Naive thymus-derived CD4-positive, alpha-beta T cell (primary cell): ENCODE measurements at regions not wholly inside any gene's neighbourhood (a gene's known extent, or its start where the extent isn't known, plus 50 kb on each side); places are given as distances from the start of the nearest gene placed in this dataset.

ENCODE experiments used
- ATAC-seq: fragments of 150-1000 bp; cut with Tn5 transposase; 2 replicates; pipeline ENCODE4 v1.10.0; 2021; ENCODE audit warnings: mild to moderate bottlenecking, moderate library complexity
- CTCF ChIA-PET: fragments of 350-600 bp; sonication (Branson Sonifier 250); formaldehyde crosslinking; loops from one replicate; lab custom pipeline; 2021; ENCODE audit warnings: antibody characterized with exemption; lab: Charles Lee
- POLR2A ChIA-PET: fragments of 350-600 bp; sonication (Branson Sonifier 250); formaldehyde crosslinking; loops from one replicate; lab custom pipeline; 2021; ENCODE audit warnings: antibody characterized with exemption, inconsistent platforms; lab: Charles Lee
- DNase-seq, 9 donors: peaks; one replicate each; pipeline versions ENCODE4 v3.0.0 to v3.0.0-alpha.2; 2020 to 2022; ENCODE audit warnings: mixed read lengths in 1 of 9
- H3K27ac ChIP-seq: one replicate; pipeline ENCODE4 v1.7.0; 2013; ENCODE audit warnings: mild to moderate bottlenecking, low read depth, low read length, moderate library complexity
- H3K27me3 ChIP-seq, 2 donors: one replicate each; pipeline ENCODE4 v1.7.0; 2013; ENCODE audit warnings: low read length in 2 of 2, mild to moderate bottlenecking in 2 of 2, moderate library complexity in 2 of 2; ENCODE audit not compliant: control insufficient read depth in 2 of 2, insufficient read depth in 2 of 2
- H3K36me3 ChIP-seq, 3 experiments: 1 replicate in 2 of 3; 2 replicates in 1 of 3; pipeline ENCODE4 v1.7.0; 2013; ENCODE audit warnings: low read length in 3 of 3, mild to moderate bottlenecking in 3 of 3, moderate library complexity in 1 of 3; ENCODE audit not compliant: insufficient read depth in 3 of 3, control insufficient read depth in 2 of 3
- H3K4me1 ChIP-seq, 2 donors: one replicate each; pipeline ENCODE4 v1.7.0; 2013; ENCODE audit warnings: low read length in 2 of 2, mild to moderate bottlenecking in 2 of 2, moderate library complexity in 1 of 2; ENCODE audit not compliant: control insufficient read depth in 2 of 2, insufficient read depth in 2 of 2
- H3K4me3 ChIP-seq: 2 replicates; pipeline ENCODE4 v1.7.0; 2013; ENCODE audit warnings: mild to moderate bottlenecking, low read length
- H3K9me3 ChIP-seq, 3 experiments: 1 replicate in 2 of 3; 2 replicates in 1 of 3; pipeline ENCODE4 v1.7.0; 2013; ENCODE audit warnings: low read length in 3 of 3; ENCODE audit not compliant: control insufficient read depth in 2 of 3
- H3K27ac Mint-ChIP-seq, 9 donors: one replicate each; pipeline ENCODE4 v1.8.0; 2020 to 2022; ENCODE audit warnings: mixed read lengths in 9 of 9, mild to moderate bottlenecking in 8 of 9, moderate library complexity in 5 of 9, inconsistent platforms in 2 of 9
- H3K27me3 Mint-ChIP-seq, 5 donors: one replicate each; pipeline ENCODE4 v1.8.0; 2021 to 2022; ENCODE audit warnings: mixed read lengths in 5 of 5, mild to moderate bottlenecking in 1 of 5
- H3K36me3 Mint-ChIP-seq, 5 donors: one replicate each; pipeline ENCODE4 v1.8.0; 2020 to 2022; ENCODE audit warnings: mixed read lengths in 5 of 5, mild to moderate bottlenecking in 3 of 5, inconsistent platforms in 1 of 5
- H3K4me1 Mint-ChIP-seq, 7 donors: one replicate each; pipeline ENCODE4 v1.8.0; 2020 to 2022; ENCODE audit warnings: mixed read lengths in 7 of 7, mild to moderate bottlenecking in 3 of 7, inconsistent platforms in 1 of 7
- H3K4me3 Mint-ChIP-seq, 10 donors: one replicate each; pipeline ENCODE4 v1.8.0; 2020 to 2022; ENCODE audit warnings: mild to moderate bottlenecking in 10 of 10, mixed read lengths in 10 of 10, moderate library complexity in 6 of 10, inconsistent platforms in 2 of 10
- H3K9me3 Mint-ChIP-seq, 11 donors: one replicate each; pipeline ENCODE4 v1.8.0; 2020 to 2022; ENCODE audit warnings: mixed read lengths in 11 of 11, mild to moderate bottlenecking in 4 of 11, inconsistent platforms in 1 of 11, moderate library complexity in 1 of 11
- intact Hi-C, 2 donors: fragments of 100-400 bp; cut with micrococcal nuclease; formaldehyde crosslinking; loops; one replicate each; pipeline ENCODE4 v1.15.1; 2023

- peaks cover 0 to 15% (median 5%) of the 10 kb centered on the region in 7 donors for H3K4me1 Mint-ChIP-seq
- Histone ChIP-seq H3K4me1 (no peaks in the 10 kb centered on the region), H3K4me3 (no peak overlapping the region), H3K36me3 (no peaks in the 10 kb centered on the region), H3K27me3 (no peaks in the 10 kb centered on the region), H3K9me3 (no peaks in the 10 kb centered on the region), H3K27ac (no peak overlapping the region)
- no peak overlapping the region for H3K4me3 Mint-ChIP-seq
- POLR2A ChIA-PET = no interaction called here
- H3K27me3 Mint-ChIP-seq = no peaks in the 10 kb centered on the region
- no peak for DNase-seq
- H3K9me3 Mint-ChIP-seq = peaks cover 0 to 1% (median 0%) of the 10 kb centered on the region in 11 donors
- no peaks in the 10 kb centered on the region for H3K36me3 Mint-ChIP-seq
- CTCF ChIA-PET = no interaction called here
- intact Hi-C loops = no loop called here
- H3K27ac Mint-ChIP-seq = peak overlapping the region in 1 of 9 donors; percentile 26
- ATAC-seq = no peak
Measured at GRCh38 chr18:14922965-14923565, 175.1 kb downstream of the ANKRD30B start.

DNA sequence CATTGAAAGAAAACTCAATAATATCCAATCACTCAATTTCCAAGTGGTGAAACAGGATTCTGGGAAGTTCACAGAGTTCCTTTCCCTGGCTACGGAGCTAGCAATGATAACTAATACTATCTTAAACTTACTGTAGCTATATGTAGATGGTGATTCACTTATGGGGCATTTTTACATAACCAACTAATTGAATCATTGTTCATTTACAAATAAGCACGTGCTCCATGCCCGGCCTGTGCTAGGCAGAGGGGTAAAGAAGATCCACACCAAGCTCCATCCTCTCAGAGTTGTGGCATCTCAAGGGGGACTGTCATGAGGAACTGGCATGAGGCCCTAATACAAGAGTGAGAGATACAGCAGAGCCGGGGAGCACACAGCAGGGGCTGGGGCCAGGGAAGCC lies 176.3 kb downstream of the ANKRD30B start:
- no peaks in the 10 kb centered on the region for H3K4me1 ChIP-seq
- intact Hi-C loops = no loop called here
- Mint-ChIP-seq H3K4me3 (no peak overlapping the region), H3K36me3 (no peaks in the 10 kb centered on the region), H3K9me3 (peaks cover 0 to 1% (median 0%) of the 10 kb centered on the region in 11 donors), H3K27me3 (no peaks in the 10 kb centered on the region), H3K27ac (peak overlapping the region in 1 of 9 donors; percentile 9), H3K4me1 (peaks cover 0 to 15% (median 5%) of the 10 kb centered on the region in 7 donors)
- ChIA-PET POLR2A (no interaction called here), CTCF (no interaction called here)
- no peaks in the 10 kb centered on the region for H3K9me3 ChIP-seq
- DNase-seq = no peak
- no peak overlapping the region for H3K4me3 ChIP-seq
- no peaks in the 10 kb centered on the region for H3K27me3 ChIP-seq
- no peak for ATAC-seq
- no peak overlapping the region for H3K27ac ChIP-seq
- no peaks in the 10 kb centered on the region for H3K36me3 ChIP-seq

GRCh38 chr18:14925281-14925709 lies 177.3 kb downstream of the ANKRD30B start:
- peaks cover 0 to 15% (median 5%) of the 10 kb centered on the region in 7 donors for H3K4me1 Mint-ChIP-seq
- no peak overlapping the region for H3K27ac Mint-ChIP-seq
- H3K27ac ChIP-seq = no peak overlapping the region
- H3K27me3 ChIP-seq = no peaks in the 10 kb centered on the region
- H3K36me3 Mint-ChIP-seq = no peaks in the 10 kb centered on the region
- H3K27me3 Mint-ChIP-seq = no peaks in the 10 kb centered on the region
- no peak overlapping the region for H3K4me3 ChIP-seq
- POLR2A ChIA-PET = no interaction called here
- H3K4me3 Mint-ChIP-seq = peak overlapping the region in 2 of 10 donors; percentile 7 to 42
- no peaks in the 10 kb centered on the region for H3K4me1 ChIP-seq
- H3K9me3 Mint-ChIP-seq = peaks cover 0 to 1% (median 0%) of the 10 kb centered on the region in 11 donors
- DNase-seq (no peak), ATAC-seq (no peak)
- no peaks in the 10 kb centered on the region for H3K9me3 ChIP-seq
- intact Hi-C loops = no loop called here
- no peaks in the 10 kb centered on the region for H3K36me3 ChIP-seq
- CTCF ChIA-PET = no interaction called here

- intact Hi-C loops = no loop called here
- POLR2A ChIA-PET = no interaction called here
- ATAC-seq = no peak
Measured at GRCh38 chr18:14927701-14928100, 179.7 kb downstream of the ANKRD30B start.

DNA sequence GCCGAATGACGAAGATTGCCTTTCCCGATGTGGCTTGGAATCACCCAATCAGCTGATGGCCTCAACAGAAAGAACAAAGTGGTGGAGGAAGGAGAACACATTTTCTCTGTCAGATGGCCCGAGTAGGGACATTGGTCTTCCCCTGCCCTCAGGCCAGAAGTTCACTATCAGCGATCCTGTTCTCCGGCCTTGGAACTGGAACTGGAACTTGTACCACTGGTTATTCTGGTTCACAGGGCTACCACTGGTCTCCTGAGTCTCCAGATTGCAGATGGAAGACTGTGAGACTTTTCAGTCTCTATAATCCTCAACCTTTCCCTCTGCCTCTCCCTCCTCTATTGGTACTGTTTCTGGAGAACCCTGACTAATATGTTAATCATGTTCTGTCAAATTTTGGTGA lies 180.4 kb downstream of the ANKRD30B start:
- H3K36me3 Mint-ChIP-seq = no peaks in the 10 kb centered on the region
- H3K27ac ChIP-seq = no peak overlapping the region
- no peak overlapping the region for H3K4me3 Mint-ChIP-seq
- CTCF ChIA-PET = interaction anchor here (1.0 kb wide), 1 partner anchor 10 kb away, joined by 3 read pairs; no protein-coding TSS in a partner anchor
- peaks cover 0 to 9% (median 5%) of the 10 kb centered on the region in 7 donors for H3K4me1 Mint-ChIP-seq
- no peak overlapping the region for H3K27ac Mint-ChIP-seq
- H3K4me1 ChIP-seq = no peaks in the 10 kb centered on the region
- intact Hi-C loops = no loop called here
- H3K4me3 ChIP-seq = no peak overlapping the region
- POLR2A ChIA-PET = no interaction called here
- H3K9me3 ChIP-seq = no peaks in the 10 kb centered on the region
- no peak for DNase-seq
- H3K27me3 ChIP-seq = no peaks in the 10 kb centered on the region
- peaks cover 0 to 1% (median 0%) of the 10 kb centered on the region in 11 donors for H3K9me3 Mint-ChIP-seq
- no peaks in the 10 kb centered on the region for H3K27me3 Mint-ChIP-seq
- H3K36me3 ChIP-seq = no peaks in the 10 kb centered on the region
- ATAC-seq = no peak

More at GRCh38 chr18:14927701-14928100, 179.7 kb downstream of the ANKRD30B start:
- Histone ChIP-seq H3K36me3 (no peaks in the 10 kb centered on the region), H3K9me3 (no peaks in the 10 kb centered on the region), H3K4me1 (no peaks in the 10 kb centered on the region), H3K4me3 (no peak overlapping the region), H3K27ac (no peak overlapping the region), H3K27me3 (no peaks in the 10 kb centered on the region)
- H3K27ac Mint-ChIP-seq = no peak overlapping the region
- H3K4me3 Mint-ChIP-seq = no peak overlapping the region
- no peak for DNase-seq
- no peaks in the 10 kb centered on the region for H3K36me3 Mint-ChIP-seq
- CTCF ChIA-PET = no interaction called here
- peaks cover 0 to 9% (median 5%) of the 10 kb centered on the region in 7 donors for H3K4me1 Mint-ChIP-seq
- no peaks in the 10 kb centered on the region for H3K27me3 Mint-ChIP-seq
- peaks cover 0 to 1% (median 0%) of the 10 kb centered on the region in 11 donors for H3K9me3 Mint-ChIP-seq

DNA sequence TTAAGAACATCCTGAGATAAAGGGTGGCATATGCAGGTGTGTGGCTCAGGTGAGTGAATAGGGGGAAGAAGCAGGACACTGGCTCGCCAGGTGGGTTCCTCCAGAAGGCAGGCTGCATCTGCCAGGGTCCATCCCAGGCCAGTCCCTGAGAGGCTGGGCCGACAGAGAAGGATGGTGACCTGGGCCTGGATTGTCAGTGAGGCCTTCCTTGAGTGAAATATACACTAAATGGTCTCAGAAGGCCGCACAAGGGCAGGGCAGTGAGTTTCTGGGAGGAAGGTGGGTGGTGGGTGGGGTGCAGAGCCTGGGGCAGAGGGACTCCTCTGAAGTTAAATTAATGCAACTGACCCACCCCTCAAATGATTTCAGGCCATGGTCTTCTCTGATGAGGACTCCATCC lies 182.1 kb downstream of the ANKRD30B start:
- H3K36me3 ChIP-seq = no peaks in the 10 kb centered on the region
- no peak for DNase-seq
- H3K27ac Mint-ChIP-seq = no peak overlapping the region
- H3K9me3 Mint-ChIP-seq = peaks cover 0 to 1% (median 0%) of the 10 kb centered on the region in 11 donors
- no peaks in the 10 kb centered on the region for H3K9me3 ChIP-seq
- ChIA-PET POLR2A (no interaction called here), CTCF (no interaction called here)
- H3K4me1 Mint-ChIP-seq = peaks cover 0 to 5% (median 2%) of the 10 kb centered on the region in 7 donors
- no peak for ATAC-seq
- no peaks in the 10 kb centered on the region for H3K36me3 Mint-ChIP-seq
- H3K27me3 ChIP-seq = no peaks in the 10 kb centered on the region
- intact Hi-C loops = no loop called here
- H3K27me3 Mint-ChIP-seq = no peaks in the 10 kb centered on the region
- H3K4me3 Mint-ChIP-seq = no peak overlapping the region
- no peaks in the 10 kb centered on the region for H3K4me1 ChIP-seq
- H3K4me3 ChIP-seq = no peak overlapping the region
- no peak overlapping the region for H3K27ac ChIP-seq

- no peaks in the 10 kb centered on the region for H3K27me3 ChIP-seq
- H3K4me3 ChIP-seq = no peak overlapping the region
- Mint-ChIP-seq H3K9me3 (peaks cover 0 to 1% (median 0%) of the 10 kb centered on the region in 11 donors), H3K27ac (no peak overlapping the region), H3K36me3 (no peaks in the 10 kb centered on the region), H3K27me3 (no peaks in the 10 kb centered on the region), H3K4me1 (peaks cover 0 to 2% (median 0%) of the 10 kb centered on the region in 7 donors), H3K4me3 (no peak overlapping the region)
- ChIA-PET POLR2A (no interaction called here), CTCF (no interaction called here)
- intact Hi-C loops = no loop called here
- DNase-seq (no peak), ATAC-seq (no peak)
- no peaks in the 10 kb centered on the region for H3K36me3 ChIP-seq
- no peaks in the 10 kb centered on the region for H3K9me3 ChIP-seq
- no peaks in the 10 kb centered on the region for H3K4me1 ChIP-seq
- H3K27ac ChIP-seq = no peak overlapping the region
Measured at GRCh38 chr18:14930576-14930975, 182.6 kb downstream of the ANKRD30B start.
